ENCODE measurements at regions not wholly inside any gene's neighbourhood (a gene's known extent, or its start where the extent isn't known, plus 50 kb on each side); places are given as distances from the start of the nearest gene placed in this dataset.

GRCh38 chr3:3618623-3619022 is 180.6 kb upstream of the LRRN1 start:
- TF ChIP-seq CTCF (IDR thresholded peaks at IDR 0.05) (no peak), EP300 (IDR thresholded peaks at IDR 0.05) (no peak), POLR2A (IDR thresholded peaks at IDR 0.05; ENCODE audit: low read depth) (no peak), POLR2AphosphoS5 (IDR thresholded peaks at IDR 0.05) (no peak)
